ENCODE measurements at regions not wholly inside any gene's neighbourhood (a gene's known extent, or its start where the extent isn't known, plus 50 kb on each side); places are given as distances from the start of the nearest gene placed in this dataset.

DNA sequence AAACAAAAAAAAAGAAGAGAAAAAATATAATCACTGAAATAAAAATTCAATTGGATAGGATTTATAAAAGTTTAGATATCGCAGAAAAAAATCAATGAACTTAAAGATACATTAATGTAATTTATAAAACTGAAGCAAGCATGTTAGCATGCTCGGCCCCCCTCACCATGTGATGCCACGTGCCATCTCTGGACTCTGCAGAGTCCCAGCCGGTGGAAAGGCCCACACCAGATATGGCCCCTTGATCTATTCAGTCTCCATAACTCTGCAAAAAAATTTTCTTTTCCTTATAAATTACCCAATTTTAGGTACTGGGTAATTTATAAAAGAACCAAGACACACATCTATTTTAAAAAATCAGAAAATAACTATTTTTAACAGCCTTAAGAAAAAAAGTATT is 476.0 kb upstream of the ANO3 start:
- TF ChIP-seq, protein P1, sequence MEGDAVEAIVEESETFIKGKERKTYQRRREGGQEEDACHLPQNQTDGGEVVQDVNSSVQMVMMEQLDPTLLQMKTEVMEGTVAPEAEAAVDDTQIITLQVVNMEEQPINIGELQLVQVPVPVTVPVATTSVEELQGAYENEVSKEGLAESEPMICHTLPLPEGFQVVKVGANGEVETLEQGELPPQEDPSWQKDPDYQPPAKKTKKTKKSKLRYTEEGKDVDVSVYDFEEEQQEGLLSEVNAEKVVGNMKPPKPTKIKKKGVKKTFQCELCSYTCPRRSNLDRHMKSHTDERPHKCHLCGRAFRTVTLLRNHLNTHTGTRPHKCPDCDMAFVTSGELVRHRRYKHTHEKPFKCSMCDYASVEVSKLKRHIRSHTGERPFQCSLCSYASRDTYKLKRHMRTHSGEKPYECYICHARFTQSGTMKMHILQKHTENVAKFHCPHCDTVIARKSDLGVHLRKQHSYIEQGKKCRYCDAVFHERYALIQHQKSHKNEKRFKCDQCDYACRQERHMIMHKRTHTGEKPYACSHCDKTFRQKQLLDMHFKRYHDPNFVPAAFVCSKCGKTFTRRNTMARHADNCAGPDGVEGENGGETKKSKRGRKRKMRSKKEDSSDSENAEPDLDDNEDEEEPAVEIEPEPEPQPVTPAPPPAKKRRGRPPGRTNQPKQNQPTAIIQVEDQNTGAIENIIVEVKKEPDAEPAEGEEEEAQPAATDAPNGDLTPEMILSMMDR (conservative IDR thresholded peaks at IDR 0.05; ENCODE audit: low read depth, low read length), result no peak
- DNase-seq (ENCODE audit: low read depth), result no peak

GRCh38 chr11:25859776-25860175 is 472.2 kb upstream of the ANO3 start:
- DNase-seq (ENCODE audit: low read depth), result no peak
- TF ChIP-seq, protein P1 (conservative IDR thresholded peaks at IDR 0.05; ENCODE audit: low read depth, low read length), result no peak
- H3K4me3 ChIP-seq (ENCODE audit: low read length), result no peak overlapping the region

More for the DNA sequence above, 476.0 kb upstream of the ANO3 start:
- no peak overlapping the region for H3K4me3 ChIP-seq (ENCODE audit: low read length)

GRCh38 chr11:25860677-25861450 is 471.1 kb upstream of the ANO3 start:
- no peak overlapping the region for H3K4me3 ChIP-seq (ENCODE audit: low read length)
- DNase-seq (ENCODE audit: low read depth), result peak; percentile 76
- TF ChIP-seq, protein P1 (conservative IDR thresholded peaks at IDR 0.05; ENCODE audit: low read depth, low read length), result no peak

- TF ChIP-seq, protein P1 (conservative IDR thresholded peaks at IDR 0.05; ENCODE audit: low read depth, low read length), result no peak
- no peak overlapping the region for H3K4me3 ChIP-seq (ENCODE audit: low read length)
- no peak for DNase-seq (ENCODE audit: low read depth)
Observed at GRCh38 chr11:25862159-25862558, 469.8 kb upstream of the ANO3 start.

DNA sequence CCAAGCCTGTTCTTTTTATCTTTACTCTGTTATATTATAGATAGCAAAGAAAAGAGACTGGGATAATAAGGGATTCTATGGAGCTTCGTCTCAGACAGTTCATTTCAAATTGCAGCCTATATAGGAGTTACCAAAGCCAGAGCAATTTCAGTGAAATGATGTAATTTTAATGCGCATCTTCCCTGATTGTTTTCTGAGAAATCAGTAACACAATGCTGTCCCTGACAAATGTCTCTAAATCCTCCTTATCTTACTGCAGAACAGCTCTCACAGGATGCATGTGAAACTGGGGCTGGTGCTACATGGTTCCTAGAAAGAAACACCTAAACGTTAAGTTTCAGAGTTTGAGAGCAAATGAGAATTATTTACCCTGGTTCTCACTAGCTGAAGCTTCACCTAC is 467.9 kb upstream of the ANO3 start:
- DNase-seq (ENCODE audit: low read depth), result no peak
- no peak overlapping the region for H3K4me3 ChIP-seq (ENCODE audit: low read length)
- TF ChIP-seq, protein P1 (conservative IDR thresholded peaks at IDR 0.05; ENCODE audit: low read depth, low read length), result no peak

GRCh38 chr11:25876456-25876965 is 455.4 kb upstream of the ANO3 start:
- no peak overlapping the region for H3K4me3 ChIP-seq (ENCODE audit: low read length)
- no peak for DNase-seq (ENCODE audit: low read depth)
- TF ChIP-seq, protein P1 (conservative IDR thresholded peaks at IDR 0.05; ENCODE audit: low read depth, low read length), result no peak

- TF ChIP-seq, protein P1 (conservative IDR thresholded peaks at IDR 0.05; ENCODE audit: low read depth, low read length), result no peak
- H3K4me3 ChIP-seq (ENCODE audit: low read length), result no peak overlapping the region
- DNase-seq (ENCODE audit: low read depth), result no peak
Observed at GRCh38 chr11:25886036-25886435, 445.9 kb upstream of the ANO3 start.

All from retinal pigment epithelial cell (primary cell).